GM18502 (cell line): ENCODE measurements at regions not wholly inside any gene's neighbourhood (a gene's known extent, or its start where the extent isn't known, plus 50 kb on each side); places are given as distances from the start of the nearest gene placed in this dataset.

Source experiments
- ATAC-seq: cut with Tn5 transposase; IDR thresholded peaks from one replicate; pipeline ENCODE4 v1.9.1; 2021; ENCODE audit warnings: mild to moderate bottlenecking; ENCODE audit not compliant: unreplicated experiment, poor library complexity

DNA sequence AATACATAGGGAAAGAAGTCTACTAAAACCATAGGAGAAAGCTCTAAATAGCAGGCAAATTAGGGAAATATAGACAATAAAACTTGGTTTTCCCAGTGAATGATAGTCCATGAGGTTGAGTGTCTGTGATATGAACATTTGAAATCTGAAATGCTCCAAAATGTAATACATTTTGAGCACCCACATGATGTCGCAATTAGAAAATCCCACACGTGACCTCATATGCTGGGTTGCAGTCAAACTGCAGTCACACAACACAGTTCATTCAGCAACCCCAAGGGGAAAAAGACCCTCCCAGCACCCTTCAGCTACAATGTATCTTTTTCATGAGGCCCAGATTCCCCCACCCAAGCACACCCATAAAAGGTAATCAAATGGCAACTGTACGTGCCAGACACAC, 155.6 kb downstream of the BTC start:
- no peak for ATAC-seq

DNA sequence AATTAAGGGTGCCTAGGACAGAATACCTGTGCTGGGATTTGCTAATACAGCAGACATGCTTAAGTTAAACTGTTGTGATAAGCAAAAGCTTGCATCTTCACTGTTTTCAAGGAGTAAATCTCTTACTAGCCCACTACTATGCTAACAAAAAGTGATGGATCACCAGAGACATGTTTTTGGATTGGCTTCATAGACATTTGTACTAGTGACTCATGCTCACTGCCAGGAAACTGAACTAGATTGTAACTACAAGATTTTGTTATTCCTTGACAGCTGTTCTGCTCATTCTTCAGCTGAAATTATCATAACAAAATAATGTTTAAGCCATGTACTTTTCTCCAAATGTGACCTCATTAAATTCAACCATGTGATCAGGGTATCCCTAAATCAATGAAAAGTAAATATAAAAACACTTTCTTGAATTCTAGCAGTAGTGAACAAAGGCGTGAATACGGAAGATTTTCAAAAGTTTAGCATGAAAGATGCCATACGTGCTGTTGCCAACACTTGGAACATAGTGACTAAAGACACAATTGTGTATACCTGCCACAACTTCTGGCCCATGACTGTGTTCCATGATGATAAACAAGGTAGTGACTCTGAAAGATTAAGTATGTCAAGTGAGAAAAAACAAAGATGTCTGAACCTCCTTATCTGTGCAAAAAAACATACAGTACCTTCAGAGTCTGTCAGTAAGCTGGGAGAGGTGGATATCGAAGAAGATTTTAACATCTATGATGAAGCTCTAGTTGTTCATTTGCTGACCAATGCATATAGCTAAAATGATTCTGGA, 154.0 kb downstream of the BTC start:
- ATAC-seq, result no peak

DNA sequence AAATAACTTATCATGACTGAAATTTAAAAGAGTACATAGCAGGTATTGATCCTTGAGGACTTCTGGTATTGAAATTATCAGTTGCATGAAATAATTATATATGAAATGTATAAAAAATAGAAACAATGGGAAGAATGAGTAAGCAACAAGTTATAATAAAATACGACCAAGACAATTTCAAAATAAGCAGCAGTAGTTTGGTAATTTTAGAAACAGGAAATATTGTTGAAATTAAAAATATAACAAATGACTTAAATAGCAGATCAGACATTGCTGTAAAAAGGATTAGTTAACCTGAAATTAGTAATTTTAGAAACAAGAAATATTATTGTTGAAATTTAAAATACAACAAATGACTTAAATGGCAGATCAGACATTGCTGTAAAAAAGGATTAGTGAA, 152.3 kb downstream of the BTC start:
- ATAC-seq, result no peak

DNA sequence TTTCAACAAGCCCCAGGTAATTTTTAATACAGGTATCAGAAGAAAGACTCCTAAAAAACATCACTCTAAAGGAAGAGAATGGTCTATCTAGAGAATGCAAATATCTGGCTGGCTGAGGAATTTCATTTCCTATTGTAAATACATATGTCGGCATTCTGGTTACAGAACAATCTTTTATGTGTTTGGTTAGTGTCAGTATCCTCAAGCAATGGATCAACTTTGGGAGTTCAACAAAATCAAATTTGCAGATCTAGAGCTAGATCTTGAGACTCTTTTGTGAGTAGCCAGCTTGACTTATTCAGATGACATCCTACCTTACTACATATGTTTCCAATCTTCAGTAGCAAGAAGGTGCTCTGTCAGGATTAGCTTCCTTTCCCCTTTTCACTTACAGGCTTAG, 145.1 kb downstream of the BTC start:
- no peak for ATAC-seq

DNA sequence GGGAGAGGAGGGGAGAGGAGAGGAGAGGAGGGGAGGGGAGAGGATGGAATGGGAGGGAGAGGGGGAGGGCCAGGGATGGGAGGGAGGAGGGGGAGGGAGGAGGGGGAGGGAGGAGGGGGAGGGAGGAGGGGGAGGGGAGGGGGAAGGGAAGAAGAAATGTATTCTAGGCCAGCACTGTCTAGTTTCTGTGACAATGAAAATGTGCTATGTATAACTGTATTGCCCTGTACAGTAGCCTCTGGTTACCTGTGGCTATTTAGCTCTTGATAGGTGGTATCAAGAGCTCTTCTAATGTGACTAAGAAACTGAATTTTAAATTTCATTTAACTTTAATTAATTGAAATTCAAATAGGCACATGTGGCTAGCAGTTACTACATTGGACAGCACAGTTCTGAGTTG, 143.1 kb downstream of the BTC start:
- ATAC-seq, result no peak

DNA sequence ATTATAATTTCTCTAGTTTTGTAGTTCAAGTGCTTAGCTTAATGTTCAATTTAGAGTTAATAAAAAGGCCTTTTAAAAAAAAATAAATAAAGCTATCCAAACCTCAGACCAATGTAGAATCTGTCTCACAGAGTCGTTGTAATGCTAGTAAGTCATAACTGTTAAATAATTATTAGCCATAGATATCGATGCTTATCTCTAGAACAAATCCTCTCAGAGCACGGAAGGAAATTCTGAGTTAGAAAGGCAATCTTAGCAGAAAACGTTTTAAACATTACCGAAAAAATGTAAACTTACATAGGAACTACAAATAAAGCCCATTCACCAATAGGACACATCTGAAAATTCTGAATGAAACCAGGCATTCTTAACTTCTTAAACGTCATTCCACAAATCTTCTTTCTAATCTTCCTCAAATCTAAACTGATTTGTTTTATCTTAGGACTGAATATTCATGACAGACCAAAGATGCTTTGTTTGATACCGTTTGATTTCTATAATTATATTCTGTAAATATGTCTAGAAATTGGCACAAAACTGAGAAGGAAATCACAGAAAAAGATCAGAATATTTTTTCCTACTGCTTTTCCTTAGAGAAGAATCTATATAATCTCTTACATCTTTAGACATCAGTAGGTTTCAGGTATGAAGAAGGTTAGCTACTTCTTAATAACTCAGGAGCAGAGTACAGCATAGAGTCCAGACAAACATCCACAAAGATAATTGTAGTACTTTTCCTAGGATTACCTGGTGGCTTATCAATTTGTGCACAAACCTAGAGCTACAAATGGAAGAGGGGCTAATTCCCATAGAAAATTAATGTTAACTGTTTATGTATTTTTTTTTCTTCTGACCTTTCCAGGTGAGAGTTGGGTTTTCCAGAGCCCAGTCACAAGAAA, 140.7 kb downstream of the BTC start:
- ATAC-seq, result no peak

DNA sequence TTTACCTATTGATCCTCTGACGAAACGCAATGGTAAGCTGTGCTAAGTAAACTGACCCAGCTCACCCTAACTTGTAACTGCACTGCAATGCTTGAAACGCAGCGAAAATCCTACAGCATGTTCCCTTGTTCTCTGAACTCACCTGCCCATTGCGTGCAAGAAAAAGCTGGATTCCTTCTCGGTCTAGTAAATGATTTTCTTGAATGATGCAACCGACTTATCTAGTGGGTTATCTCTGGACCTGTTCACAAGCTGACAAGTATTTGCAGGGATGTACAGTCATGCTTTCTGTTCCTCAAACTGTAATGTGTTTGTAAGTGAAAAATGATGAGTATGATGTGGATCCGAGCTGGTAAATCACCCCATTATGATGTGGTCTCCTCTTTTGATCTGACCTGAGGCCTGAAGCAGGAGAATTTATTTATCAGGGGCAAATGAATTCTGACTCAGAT, 140.1 kb downstream of the BTC start:
- ATAC-seq, result no peak

DNA sequence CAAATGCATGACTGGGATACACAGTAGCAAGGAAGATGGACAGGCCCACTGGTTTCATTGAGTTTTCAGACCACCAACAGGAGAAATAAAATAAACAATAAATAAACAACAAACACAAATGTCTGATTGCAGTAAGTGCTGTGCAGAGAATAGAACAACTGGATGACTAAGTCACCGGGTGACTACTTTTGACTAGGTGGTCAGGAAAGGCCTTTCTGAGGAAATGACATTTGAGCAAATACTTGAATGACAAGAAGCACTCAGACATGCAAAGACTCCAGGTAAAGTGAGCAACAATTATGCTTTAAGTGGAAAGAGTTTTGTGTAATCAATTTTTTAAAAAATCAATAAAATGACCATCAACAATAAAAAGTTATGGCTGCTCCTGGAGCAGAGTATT, 137.7 kb downstream of the BTC start:
- ATAC-seq, result no peak

DNA sequence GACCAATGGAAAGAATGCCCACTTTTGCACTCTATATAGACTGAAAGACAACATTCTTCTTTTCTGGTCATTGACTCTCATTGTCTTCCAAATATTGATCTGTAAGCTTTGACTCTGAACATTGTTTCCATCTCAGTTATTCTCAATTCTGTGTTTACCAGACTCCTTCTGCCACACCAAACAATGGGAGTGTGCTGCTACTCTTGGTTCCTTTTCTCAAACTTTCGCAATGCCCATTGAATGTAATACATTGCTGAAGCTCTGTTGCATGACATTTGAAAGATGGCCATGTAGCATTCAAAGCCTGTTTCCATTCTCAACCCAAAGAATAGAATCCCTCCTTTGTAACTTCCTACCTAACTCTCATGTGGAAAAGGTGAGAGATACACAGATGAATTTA, 136.2 kb downstream of the BTC start:
- ATAC-seq, result no peak

DNA sequence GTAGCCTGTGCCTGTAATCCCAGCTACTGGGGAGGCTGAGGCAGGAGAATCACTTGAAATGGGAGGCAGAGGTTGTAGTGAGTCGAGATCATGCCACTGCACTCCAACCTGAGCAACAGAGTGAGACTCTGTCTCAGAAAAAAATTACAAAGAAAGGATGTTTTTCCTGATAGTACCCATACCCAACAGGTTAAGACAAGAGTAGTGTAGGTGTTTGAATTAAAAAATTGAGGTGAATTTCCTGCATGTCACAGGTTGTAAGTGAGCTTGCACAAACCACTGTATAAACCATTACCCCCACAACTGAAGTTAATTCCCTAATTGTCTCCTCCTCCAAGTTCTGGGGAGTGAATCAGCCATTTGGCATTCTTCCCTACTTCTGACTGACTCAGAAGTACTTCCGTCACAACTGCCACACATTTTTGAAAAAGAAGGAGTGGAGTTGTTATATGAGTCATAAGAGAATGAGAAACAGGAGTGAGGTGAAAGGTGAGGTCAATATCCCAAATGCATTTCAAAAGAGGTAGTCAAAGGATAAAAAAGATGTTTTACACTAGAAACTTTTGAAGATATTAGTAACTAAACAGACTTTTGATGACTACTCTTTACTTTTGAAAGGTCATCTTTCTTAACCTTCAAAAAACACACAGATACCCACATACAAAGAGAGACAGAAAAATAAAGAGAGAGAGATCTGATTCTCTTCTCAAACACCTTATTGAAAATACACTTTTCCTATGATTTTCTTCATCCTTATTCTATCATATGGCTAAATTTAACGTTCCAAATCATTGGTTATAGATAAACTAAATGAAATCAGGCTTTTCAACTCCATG, 134.5 kb downstream of the BTC start:
- no peak for ATAC-seq

DNA sequence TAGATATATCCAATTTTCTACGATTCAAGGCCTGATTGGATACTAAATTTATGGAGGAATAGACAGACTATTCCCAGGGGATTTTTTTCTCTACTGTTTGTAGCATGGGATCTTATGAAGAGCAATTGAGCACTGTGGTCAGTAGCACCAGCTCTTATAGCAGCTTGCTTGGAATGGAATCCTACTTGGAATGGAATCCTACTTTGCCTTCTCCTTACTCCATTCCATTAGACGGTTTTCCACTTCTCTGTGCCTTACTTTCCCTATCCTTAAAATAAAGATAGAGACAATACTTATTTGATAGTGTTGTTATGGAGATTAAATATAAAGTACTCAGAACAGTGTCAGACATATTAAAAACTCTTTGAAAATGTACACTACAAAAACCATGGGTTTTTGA, 133.5 kb downstream of the BTC start:
- no peak for ATAC-seq

DNA sequence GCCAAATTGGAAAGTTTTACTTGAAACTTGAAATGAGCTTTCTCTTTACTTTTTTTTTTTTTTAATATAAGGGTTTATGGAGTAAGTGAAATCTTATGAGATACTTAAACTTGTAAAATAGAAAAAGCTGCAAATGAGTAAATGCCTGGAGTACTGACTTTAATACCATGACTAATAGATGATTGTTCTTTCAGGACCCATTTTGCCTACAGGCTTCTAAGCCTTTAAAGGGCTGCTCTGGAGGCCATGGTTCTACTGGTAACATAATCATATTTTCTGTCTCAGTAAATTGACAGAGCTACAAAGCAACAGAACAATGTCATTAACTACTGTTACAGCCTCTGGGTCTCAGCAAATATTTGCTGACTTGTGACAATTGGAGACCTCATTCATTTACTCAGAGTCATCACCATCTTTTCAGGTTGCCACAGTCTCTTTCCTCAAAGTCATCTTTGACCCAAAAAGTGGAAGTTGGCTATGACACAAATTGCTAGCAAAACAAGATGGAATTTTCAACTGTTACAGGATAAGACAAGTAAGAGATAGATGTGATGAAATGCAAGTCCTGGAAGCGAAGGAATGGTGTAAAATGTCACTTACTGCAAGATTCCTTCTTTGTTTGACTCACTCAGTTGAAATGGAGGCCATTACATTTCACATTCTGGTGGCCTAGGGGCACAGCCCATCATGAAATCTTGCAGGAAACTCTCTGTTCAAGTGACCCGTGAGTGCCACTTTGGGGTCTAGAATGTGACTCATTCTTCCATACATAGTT, 132.7 kb downstream of the BTC start:
- no peak for ATAC-seq

DNA sequence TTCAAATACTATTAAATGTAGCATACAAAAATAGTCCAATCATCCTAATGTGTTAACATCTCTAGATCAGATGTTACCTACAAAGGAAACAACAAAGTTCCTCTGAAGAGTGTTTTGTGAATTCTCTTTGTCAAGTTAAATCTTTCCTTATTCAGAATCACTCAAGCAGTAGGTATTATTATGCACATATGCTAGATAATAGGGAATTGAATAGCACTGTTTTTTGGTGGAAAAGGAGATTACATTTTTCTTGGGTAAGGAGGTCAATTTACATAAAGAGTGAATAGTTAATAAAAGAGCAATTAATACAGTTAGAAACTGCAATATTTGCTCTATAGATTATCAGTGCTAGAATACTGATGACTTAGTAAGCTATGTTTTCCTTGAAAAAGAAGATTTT, 130.7 kb downstream of the BTC start:
- no peak for ATAC-seq

DNA sequence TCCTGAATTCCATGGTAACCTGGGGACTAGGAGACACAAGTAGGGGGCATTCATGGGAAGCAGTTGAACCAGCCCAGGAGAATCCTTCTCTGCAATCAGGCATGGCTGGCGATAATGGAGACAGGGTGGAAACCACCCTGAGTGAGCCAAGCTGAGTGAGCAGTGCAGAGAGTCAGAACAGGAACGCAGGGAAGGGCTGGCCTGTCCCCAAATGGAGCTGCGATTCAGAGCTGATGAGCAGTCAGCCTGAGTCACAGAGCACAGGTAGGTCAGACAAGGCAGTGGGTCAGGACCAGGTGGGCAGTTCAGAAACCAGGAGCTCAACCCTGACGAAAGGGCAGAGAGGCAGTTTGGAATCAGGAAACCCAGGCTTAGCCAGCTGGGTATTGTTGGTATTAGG, 129.0 kb downstream of the BTC start:
- no peak for ATAC-seq

DNA sequence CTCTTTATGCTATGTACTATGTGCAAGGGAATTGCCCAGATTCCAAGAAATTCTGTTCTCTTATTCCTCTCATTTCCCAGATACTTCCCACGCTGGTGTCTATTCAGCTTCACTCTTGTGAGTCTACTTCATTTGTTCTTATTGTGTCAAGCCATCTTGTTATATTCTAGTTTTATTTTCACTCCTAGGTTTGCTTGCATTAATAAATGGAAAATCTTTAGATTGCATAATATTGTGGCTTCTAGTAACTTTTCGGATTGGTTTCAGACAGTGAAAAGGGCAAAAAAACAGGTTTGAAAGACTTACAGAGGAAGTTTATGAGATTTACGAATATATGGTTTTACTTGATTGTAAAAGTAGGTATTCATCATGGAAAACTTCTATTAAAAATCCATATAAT, 128.4 kb downstream of the BTC start:
- no peak for ATAC-seq

DNA sequence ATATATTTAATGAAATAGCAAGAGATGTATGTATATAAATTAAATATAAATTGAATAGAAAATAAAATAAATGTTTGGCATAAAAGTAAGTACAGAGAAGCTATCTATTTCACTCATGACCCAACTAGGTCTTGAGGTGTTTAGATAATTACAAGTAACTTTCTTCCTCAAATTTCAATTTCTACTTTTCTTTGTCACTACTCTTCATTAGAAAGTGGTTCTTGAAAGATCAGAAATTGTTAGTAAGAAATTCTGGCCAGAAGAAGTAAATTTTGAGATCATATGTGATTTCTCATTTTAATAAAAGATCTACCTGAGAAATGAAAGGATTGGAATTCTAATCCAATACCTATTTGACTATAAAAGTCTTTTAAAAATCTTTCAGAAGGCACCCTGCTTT, 126.9 kb downstream of the BTC start:
- ATAC-seq, result no peak

DNA sequence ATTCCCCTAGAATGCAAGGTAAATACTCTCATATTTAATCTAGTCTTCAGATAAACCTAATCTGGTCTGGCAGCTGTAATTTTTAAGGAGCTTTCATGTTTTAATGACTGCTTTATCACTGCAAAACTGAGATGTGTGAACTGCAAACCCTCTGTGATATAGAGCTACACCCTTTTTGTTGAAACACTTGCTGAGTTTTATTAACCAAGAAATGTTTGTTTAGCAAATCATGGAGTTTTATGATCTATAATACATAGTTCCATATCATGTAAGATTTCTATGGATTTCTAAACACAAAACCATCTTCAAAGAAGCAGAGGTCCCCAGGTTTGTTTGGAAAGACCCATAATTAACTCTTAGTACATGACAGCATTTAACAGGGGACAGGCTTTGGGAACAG, 126.4 kb downstream of the BTC start:
- no peak for ATAC-seq

DNA sequence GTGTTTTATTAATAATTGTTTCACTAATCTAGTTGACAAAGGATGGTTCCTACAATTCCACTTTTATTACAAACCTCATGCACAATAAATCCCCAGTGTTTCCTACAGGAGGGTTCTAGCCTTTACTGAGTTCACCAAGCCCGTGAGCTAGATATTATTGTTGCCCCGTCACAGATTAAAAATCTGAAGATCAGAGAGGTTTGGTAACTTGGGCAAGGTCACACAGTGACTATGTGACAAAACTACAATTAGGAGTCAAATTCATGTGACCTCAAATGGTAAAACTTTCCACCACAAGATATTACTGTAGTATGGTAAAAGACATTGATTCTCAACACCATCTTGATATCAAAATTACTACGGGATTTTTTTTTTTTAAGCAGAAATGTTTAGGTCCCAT, 124.6 kb downstream of the BTC start:
- no peak for ATAC-seq

DNA sequence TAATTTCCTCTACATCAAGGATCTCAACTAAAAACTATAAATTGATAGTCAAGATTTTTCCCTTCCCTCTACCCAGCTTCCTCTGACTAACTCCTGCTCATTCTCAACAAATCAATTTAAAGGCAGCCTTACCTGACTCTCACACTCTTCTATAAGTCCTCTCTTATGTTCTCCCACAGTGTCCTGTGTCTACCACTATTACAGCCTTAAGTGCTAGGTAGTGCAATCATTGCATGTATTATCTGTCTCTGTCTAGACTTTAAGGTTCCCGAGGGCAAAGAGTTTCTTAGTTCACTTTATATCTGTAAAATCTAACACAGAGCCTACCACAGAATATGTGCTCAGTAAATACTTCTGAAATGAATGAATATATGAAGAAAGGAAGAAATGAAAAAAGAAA, 123.7 kb downstream of the BTC start:
- ATAC-seq, result no peak

DNA sequence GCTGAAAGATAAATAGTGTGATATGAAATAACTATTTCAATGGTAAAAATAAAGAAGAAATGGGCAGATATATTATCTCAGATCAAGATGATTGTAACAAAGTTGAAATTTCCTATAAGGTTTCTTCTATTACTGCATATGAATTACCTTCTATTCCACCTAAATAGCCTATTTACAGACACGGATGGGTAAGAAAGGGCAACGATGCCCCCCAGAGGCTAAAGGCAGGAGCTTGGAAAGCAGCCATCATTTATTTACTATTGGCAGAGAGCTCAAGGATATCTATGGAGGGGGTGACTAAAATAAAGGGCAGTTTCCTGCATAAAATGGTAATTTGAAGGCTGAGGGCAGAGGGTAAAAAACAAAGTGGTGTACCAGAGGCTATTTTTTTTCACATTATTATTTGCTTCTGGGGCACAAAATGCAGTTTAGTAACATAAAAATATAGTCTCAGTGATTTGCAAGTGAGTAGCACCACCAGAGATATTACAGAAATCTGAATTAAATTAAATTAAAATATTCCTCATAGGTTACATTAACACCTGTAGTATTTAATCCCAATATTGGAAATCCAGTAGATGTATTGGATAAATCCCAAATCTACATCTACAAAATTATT, 123.1 kb downstream of the BTC start:
- ATAC-seq, result peak; percentile 66
